Spleen (tissue), 11 donors: ENCODE measurements at regions not wholly inside any gene's neighbourhood (a gene's known extent, or its start where the extent isn't known, plus 50 kb on each side); places are given as distances from the start of the nearest gene placed in this dataset.

Experiments used
- DNase-seq: peaks from one replicate; pipeline ENCODE4 v3.0.0-alpha.2; 2020
- H3K27ac ChIP-seq, 8 donors: fragments of 200-600 bp; sonication (generic) in 7 of 8; 1 replicate in 4 of 8; 2 replicates in 4 of 8; pipeline versions ENCODE4 v1.5.0 to v1.8.0; 2016 to 2021; ENCODE audit warnings: inconsistent platforms in 4 of 8, mild to moderate bottlenecking in 4 of 8, moderate library complexity in 1 of 8
- H3K27me3 ChIP-seq, 7 donors: fragments of 200-600 bp; sonication (generic) in 6 of 7; replicated peaks in 1 of 7; 1 replicate in 4 of 7; 2 replicates in 3 of 7; pipeline versions ENCODE4 v1.5.0 to v1.8.0; 2016 to 2021; ENCODE audit warnings: inconsistent platforms in 3 of 7, mild to moderate bottlenecking in 1 of 7
- H3K36me3 ChIP-seq, 6 donors: fragments of 200-600 bp; sonication (generic) in 5 of 6; 1 replicate in 4 of 6; 2 replicates in 2 of 6; pipeline versions ENCODE4 v1.5.0 to v1.8.0; 2016 to 2021; ENCODE audit warnings: inconsistent platforms in 2 of 6
- H3K4me1 ChIP-seq, 6 donors: fragments of 200-600 bp; sonication (generic) in 5 of 6; 1 replicate in 3 of 6; 2 replicates in 3 of 6; pipeline versions ENCODE4 v1.5.0 to v1.8.0; 2016 to 2021; ENCODE audit warnings: inconsistent platforms in 3 of 6
- H3K4me3 ChIP-seq, 8 donors: fragments of 200-600 bp; sonication (generic) in 7 of 8; 1 replicate in 4 of 8; 2 replicates in 4 of 8; pipeline versions ENCODE4 v1.5.0 to v1.8.0; 2016 to 2021; ENCODE audit warnings: inconsistent platforms in 4 of 8, mild to moderate bottlenecking in 4 of 8, moderate library complexity in 2 of 8
- H3K9me3 ChIP-seq, 8 donors: fragments of 200-600 bp; sonication (generic) in 7 of 8; 1 replicate in 4 of 8; 2 replicates in 4 of 8; pipeline versions ENCODE4 v1.5.0 to v1.8.0; 2016 to 2021; ENCODE audit warnings: inconsistent platforms in 4 of 8
- POLR2A ChIP-seq, 3 donors: fragments of 450-650 bp; IDR thresholded peaks; one replicate each; pipeline ENCODE4 v1.5.1; 2017; ENCODE audit warnings: antibody characterized with exemption in 3 of 3, mild to moderate bottlenecking in 1 of 3
- POLR2AphosphoS5 ChIP-seq, 3 donors: sonication (generic); formaldehyde crosslinking; IDR thresholded peaks; one replicate each; pipeline ENCODE4 v1.5.1; 2017; ENCODE audit warnings: antibody characterized with exemption in 3 of 3
- WGBS, 5 donors: extraction: QIAGEN DNeasy Blood & Tissue Kit in 3 of 5; methylation state at CpG; one replicate each; pipeline versions ENCODE4 v1.1.5 to v1.1.7; 2013 to 2018; 5-methylcytosine and 5-hydroxymethylcytosine counted together
- intact Hi-C: fragments of 100-400 bp; cut with DNase I; formaldehyde crosslinking; loops from one replicate; pipeline ENCODE4 v1.15.0; 2023; ENCODE audit warnings: low total_unique reads
- TF ChIP-seq, protein P1 (sequence below), 11 experiments: fragments of 200-600 bp in 7 of 11; fragments of 450-650 bp in 4 of 11; sonication (generic) in 4 of 11; IDR thresholded peaks in 8 of 11; conservative IDR thresholded peaks in 3 of 11; 1 replicate in 7 of 11; 2 replicates in 4 of 11; pipeline versions ENCODE4 v1.4.0 to v1.8.0; 2016 to 2021; ENCODE audit warnings: antibody characterized with exemption in 11 of 11, inconsistent platforms in 4 of 11, mild to moderate bottlenecking in 1 of 11
- donor health status: healthy with polysubstance abuse.
- donor health status: DM: no; HTN: no; CAD: no; lungs with moderate emphysema.
- donor health status: DM: no; HTN: no; CAD: no.
- donor health status: Bipolar disorder and iron deficiency.
- donor health status: healthy.
- donor health status: DM: no; HTN: no; CAD: no.
- donor health status: DM: yes; HTN: yes; CAD: no.

DNA sequence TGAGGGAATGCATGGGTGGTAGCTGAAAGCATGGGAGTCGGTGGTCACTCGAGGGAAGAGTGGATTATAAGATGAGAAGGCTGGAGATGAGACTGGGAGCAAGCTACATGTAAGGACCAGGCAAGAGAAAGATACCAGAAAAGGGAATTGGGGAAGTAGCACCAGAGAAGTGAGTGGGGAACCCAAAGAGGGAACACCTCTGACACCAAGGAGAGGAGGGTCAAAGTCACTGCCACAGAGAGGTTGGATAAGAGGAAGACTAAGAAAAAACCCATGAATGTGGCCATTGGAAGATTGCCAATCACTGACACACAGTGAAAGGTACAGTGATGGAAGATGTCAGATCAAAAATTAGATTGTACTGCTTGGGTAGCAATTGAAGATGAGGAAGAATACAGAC, 473.9 kb downstream of the BCL11A start:
- no peak overlapping the region for H3K27ac ChIP-seq
- 81 to 95% (median 82%) methylated on average over 2 of the region's 2 CpGs for WGBS, 5 donors
- H3K4me1 ChIP-seq, result no peaks in the 10 kb centered on the region

DNA sequence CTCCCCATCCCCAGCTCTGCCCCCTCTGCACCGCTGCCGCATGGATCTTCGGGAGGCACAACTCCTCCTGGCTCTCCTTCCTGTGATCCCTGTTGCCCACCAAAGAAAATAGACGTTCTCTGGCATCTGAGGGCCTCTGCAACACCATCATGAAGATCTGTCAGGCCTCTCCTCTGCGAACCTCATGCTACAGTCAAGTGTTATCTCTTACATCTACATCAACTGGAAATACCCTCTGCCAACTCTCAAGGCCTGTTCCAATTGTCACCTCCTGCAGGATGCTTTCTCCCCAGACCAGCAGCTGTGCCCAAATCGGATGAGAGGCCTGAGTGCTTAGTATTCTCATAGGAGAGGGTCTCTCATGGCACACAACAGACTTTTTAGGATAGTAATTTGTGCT, 478.4 kb downstream of the BCL11A start:
- 78 to 92% (median 86%) methylated on average over 6 of the region's 6 CpGs for WGBS, 5 donors

More for the DNA sequence above, 473.9 kb downstream of the BCL11A start:
- no peak for DNase-seq
- TF ChIP-seq, protein P1, sequence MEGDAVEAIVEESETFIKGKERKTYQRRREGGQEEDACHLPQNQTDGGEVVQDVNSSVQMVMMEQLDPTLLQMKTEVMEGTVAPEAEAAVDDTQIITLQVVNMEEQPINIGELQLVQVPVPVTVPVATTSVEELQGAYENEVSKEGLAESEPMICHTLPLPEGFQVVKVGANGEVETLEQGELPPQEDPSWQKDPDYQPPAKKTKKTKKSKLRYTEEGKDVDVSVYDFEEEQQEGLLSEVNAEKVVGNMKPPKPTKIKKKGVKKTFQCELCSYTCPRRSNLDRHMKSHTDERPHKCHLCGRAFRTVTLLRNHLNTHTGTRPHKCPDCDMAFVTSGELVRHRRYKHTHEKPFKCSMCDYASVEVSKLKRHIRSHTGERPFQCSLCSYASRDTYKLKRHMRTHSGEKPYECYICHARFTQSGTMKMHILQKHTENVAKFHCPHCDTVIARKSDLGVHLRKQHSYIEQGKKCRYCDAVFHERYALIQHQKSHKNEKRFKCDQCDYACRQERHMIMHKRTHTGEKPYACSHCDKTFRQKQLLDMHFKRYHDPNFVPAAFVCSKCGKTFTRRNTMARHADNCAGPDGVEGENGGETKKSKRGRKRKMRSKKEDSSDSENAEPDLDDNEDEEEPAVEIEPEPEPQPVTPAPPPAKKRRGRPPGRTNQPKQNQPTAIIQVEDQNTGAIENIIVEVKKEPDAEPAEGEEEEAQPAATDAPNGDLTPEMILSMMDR (IDR thresholded peaks at IDR 0.05 in 8 of 11, conservative IDR thresholded peaks at IDR 0.05 in 3 of 11), result no peak
- TF ChIP-seq POLR2AphosphoS5 (IDR thresholded peaks at IDR 0.05), result no peak
- TF ChIP-seq POLR2A (IDR thresholded peaks at IDR 0.05), result no peak
- no peak overlapping the region for H3K4me3 ChIP-seq
- no peaks in the 10 kb centered on the region for H3K27me3 ChIP-seq
- H3K36me3 ChIP-seq, result no peaks in the 10 kb centered on the region
- no peaks in the 10 kb centered on the region for H3K9me3 ChIP-seq
- intact Hi-C loops, result no loop called here

DNA sequence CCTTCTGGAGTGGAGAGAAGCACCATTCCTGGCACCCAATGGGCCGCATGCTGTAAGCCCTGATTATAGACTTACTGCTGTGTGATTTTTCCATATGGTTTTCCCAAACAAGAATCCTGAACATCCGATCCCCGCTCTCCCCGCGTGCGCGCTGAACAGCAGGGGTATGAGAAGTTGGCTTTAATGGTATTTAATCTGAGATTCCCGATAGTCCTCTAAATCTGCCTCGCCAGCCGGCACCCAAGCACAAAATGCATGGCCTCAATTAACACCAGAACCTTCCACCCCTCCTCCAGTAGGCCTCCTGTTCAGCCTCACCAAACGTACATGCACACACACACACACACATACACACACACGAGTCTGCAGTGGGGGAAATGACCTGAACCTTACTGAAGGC, 480.3 kb downstream of the BCL11A start:
- Histone ChIP-seq H3K4me3 (no peak overlapping the region), H3K27ac (no peak overlapping the region), H3K27me3 (no peaks in the 10 kb centered on the region), H3K4me1 (no peaks in the 10 kb centered on the region), H3K9me3 (no peaks in the 10 kb centered on the region), H3K36me3 (no peaks in the 10 kb centered on the region)
- DNase-seq, result no peak
- TF ChIP-seq POLR2A (IDR thresholded peaks at IDR 0.05) (no peak), POLR2AphosphoS5 (IDR thresholded peaks at IDR 0.05) (no peak)
- TF ChIP-seq, protein P1 (IDR thresholded peaks at IDR 0.05 in 8 of 11, conservative IDR thresholded peaks at IDR 0.05 in 3 of 11), result no peak
- intact Hi-C loops, result no loop called here
- 87 to 94% (median 89%) methylated on average over 12 of the region's 12 CpGs for WGBS, 5 donors

More for the DNA sequence above, 478.4 kb downstream of the BCL11A start:
- Histone ChIP-seq H3K4me3 (no peak overlapping the region), H3K9me3 (no peaks in the 10 kb centered on the region), H3K4me1 (no peaks in the 10 kb centered on the region), H3K36me3 (no peaks in the 10 kb centered on the region), H3K27ac (no peak overlapping the region), H3K27me3 (no peaks in the 10 kb centered on the region)
- intact Hi-C loops, result loop anchor here (2.0 kb wide), 1 partner anchor 48 kb away; no protein-coding TSS in a partner anchor
- TF ChIP-seq, protein P1 (IDR thresholded peaks at IDR 0.05 in 8 of 11, conservative IDR thresholded peaks at IDR 0.05 in 3 of 11), result no peak
- TF ChIP-seq POLR2AphosphoS5 (IDR thresholded peaks at IDR 0.05) (no peak), POLR2A (IDR thresholded peaks at IDR 0.05) (no peak)
- no peak for DNase-seq

DNA sequence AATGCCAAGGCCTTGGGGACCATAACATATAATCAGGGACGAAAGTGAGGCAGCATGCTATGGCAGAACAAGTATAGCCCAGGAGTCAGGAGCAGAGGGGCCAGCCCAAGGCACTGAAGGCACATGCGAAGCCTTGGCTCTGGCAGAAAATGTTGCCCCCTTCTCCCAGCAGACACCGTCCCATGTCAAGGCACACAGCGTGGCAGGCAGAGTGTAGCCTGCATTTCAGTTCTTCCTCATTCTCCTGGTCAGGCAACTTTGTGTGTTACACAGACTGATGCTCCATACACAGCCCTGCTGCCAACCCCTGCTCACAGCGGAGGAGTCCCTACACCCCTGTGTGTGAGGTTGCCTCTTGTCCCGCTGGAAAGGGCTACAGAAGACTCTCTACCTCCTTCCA, 480.8 kb downstream of the BCL11A start:
- 83 to 93% (median 88%) methylated on average over 6 of the region's 6 CpGs for WGBS, 5 donors
- H3K4me3 ChIP-seq, result no peak overlapping the region
- H3K36me3 ChIP-seq, result no peaks in the 10 kb centered on the region
- no peaks in the 10 kb centered on the region for H3K27me3 ChIP-seq
- DNase-seq, result no peak
- H3K27ac ChIP-seq, result no peak overlapping the region
- intact Hi-C loops, result no loop called here
- no peaks in the 10 kb centered on the region for H3K4me1 ChIP-seq
- TF ChIP-seq, protein P1 (IDR thresholded peaks at IDR 0.05 in 8 of 11, conservative IDR thresholded peaks at IDR 0.05 in 3 of 11), result no peak
- TF ChIP-seq POLR2A (IDR thresholded peaks at IDR 0.05) (no peak), POLR2AphosphoS5 (IDR thresholded peaks at IDR 0.05) (no peak)
- H3K9me3 ChIP-seq, result no peaks in the 10 kb centered on the region
